GM12865 (cell line): ENCODE measurements at regions not wholly inside any gene's neighbourhood (a gene's known extent, or its start where the extent isn't known, plus 50 kb on each side); places are given as distances from the start of the nearest gene placed in this dataset.

Experiments
- DNase-seq: peaks from one replicate; pipeline ENCODE4 v3.0.0; 2010; ENCODE audit warnings: low read depth
- H3K4me3 ChIP-seq: 2 replicates; pipeline ENCODE4 v1.5.1; 2011; ENCODE audit warnings: mild to moderate bottlenecking, low read depth, low read length, control low read depth
- TF ChIP-seq, protein P1 (sequence below): IDR thresholded peaks from 2 replicates; pipeline ENCODE4 v1.5.1; 2011; ENCODE audit warnings: low read length, control low read depth, low read depth, inconsistent platforms; ENCODE audit not compliant: insufficient read depth; ENCODE audit errors: missing control alignments

DNA sequence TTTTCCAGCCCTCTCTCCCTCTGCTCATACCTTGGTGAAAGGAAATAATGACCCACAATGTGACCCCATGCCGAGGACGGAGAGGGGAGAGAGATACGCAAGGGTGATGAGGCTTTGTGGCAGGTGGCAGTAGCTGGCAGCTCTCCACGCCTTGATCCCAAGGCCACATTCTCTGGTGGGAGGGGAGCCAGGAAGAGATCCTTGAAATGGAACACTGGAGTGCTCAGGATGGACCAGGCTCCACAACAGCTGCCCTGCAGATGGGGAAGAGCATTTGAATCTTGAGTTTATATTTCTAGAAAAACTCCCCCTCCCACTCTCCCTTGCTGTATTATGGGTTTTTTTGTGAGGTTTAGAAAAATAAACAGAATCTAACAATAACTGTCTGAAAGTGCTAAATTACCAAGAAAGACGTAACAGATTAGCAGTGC lies 61.6 kb upstream of the CDON start:
- no peak overlapping the region for H3K4me3 ChIP-seq
- TF ChIP-seq, protein P1, sequence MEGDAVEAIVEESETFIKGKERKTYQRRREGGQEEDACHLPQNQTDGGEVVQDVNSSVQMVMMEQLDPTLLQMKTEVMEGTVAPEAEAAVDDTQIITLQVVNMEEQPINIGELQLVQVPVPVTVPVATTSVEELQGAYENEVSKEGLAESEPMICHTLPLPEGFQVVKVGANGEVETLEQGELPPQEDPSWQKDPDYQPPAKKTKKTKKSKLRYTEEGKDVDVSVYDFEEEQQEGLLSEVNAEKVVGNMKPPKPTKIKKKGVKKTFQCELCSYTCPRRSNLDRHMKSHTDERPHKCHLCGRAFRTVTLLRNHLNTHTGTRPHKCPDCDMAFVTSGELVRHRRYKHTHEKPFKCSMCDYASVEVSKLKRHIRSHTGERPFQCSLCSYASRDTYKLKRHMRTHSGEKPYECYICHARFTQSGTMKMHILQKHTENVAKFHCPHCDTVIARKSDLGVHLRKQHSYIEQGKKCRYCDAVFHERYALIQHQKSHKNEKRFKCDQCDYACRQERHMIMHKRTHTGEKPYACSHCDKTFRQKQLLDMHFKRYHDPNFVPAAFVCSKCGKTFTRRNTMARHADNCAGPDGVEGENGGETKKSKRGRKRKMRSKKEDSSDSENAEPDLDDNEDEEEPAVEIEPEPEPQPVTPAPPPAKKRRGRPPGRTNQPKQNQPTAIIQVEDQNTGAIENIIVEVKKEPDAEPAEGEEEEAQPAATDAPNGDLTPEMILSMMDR: no peak
- DNase-seq: no peak

DNA sequence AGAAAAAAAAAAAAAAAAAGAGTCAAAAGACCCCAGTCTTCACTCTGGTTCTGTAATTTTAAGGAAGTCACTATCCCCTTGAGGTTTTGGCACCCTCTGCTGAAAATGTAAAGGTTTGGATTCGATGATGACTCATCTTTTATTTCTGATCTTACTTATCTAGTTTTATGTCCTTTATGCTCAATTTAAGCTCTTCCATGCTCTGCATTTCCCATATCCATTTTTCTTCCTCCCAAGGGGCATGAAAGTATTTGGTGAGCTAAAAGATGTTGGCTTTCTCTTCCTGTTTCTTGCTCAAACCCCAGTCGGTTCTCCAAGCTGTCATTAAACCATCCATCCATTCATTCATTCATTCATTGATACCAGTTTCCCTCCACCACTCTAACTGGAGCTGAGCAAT lies 61.0 kb upstream of the CDON start:
- TF ChIP-seq, protein P1: no peak
- DNase-seq: no peak
- no peak overlapping the region for H3K4me3 ChIP-seq

DNA sequence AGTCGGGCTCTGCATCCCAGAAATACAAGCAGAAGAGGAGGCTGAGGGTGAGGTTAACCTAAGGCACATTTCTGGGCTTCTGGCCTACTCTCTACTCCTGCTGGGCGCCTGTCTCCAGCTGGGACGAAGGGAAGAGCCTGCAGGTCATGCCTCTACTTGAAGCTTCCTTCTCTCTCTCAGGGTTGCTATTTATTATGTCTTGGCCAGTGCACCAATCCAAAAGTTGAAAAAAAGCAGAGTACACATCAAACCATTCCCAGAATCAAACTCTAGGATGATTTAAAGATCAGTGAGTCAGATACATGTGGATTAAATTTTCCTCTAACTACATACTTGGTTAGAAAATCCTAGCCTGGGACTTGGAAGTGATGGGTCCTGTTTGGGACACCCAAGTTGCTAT lies 60.2 kb upstream of the CDON start:
- no peak overlapping the region for H3K4me3 ChIP-seq

DNA sequence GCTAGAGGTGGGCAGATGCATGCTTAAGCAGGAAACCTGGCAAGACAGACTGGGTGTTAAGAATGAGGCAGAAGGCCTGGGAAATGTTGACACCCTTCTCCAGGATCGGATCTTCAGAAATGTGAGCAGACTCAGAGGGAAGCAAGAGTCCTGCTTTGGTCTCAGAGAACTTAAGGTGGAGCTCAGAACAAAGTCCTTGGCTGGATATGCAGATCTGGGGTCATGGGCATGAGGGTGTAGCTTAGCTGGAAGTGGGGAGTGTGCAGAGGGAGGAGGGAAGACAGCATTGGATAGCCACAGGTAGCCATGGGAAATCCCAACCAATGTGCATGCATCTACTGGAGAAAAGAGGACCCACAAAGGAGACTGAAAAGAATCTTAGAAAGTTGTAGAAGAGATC lies 58.6 kb upstream of the CDON start:
- DNase-seq: no peak
- H3K4me3 ChIP-seq: no peak overlapping the region
- TF ChIP-seq, protein P1: no peak

More for the DNA sequence above, 60.2 kb upstream of the CDON start:
- DNase-seq: no peak
- TF ChIP-seq, protein P1: no peak

DNA sequence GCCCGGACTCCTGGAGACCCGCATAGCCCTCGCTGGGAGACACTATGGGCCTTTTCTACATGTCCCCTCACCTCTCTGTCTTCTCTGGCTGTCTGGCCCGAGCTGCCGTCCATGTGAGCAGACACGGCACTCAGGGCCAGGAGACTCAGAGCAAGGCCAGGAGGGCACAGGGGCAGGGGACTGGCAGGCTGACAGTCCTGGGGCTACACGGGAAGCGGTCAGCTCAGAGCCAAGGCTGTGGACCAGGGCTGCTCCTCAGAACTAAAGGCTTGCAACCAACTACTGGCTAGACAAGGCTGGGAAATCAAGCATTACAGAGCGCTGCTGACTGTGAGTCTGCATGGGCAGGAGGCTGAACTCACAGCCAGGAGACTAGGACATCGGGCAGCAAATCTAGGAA lies 56.1 kb upstream of the CDON start:
- H3K4me3 ChIP-seq: no peak overlapping the region
- TF ChIP-seq, protein P1: no peak
- no peak for DNase-seq

DNA sequence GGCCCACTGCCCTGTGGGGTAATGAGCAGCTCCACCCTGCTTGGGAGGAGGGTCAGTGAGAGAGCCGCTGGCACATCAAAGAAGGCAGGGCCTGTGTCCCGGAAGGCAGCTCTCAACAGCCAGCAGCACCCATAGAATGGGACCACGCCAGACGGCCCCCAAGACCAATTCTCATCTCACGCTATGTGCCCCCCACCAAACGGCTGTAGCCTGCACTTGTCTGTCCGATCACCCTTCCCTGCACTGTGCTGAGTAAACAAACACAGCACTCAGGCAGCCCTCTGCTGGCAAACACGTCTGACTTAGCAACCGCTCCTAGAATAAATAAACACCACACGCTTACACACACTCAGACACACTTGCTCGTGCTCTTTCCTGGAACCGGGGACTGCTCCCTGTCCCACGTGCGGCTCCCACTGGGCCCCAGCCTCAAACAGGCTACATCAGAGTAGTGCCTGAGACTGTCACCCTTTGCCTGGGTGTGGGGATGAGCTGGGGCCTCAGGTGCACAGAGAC lies 53.2 kb upstream of the CDON start:
- no peak for DNase-seq
- TF ChIP-seq, protein P1: no peak

DNA sequence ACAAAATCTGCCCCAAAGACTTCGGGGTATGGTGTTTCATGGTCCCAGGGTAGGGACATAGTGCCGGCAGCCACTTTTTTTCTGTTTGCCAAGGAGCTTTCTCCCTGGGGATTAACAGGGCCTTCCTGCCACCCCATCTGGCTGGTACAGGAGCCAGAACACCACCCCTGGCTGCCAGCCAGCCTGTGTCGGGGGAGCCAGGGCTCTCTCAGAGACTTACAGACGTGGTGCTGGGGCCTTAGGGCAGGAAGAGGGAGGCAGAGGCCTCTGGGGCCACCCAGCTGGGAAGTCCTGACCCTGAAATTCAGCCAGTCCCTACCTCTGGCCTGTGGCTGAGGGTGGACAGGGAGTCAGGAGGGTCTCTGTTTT lies 52.4 kb upstream of the CDON start:
- TF ChIP-seq, protein P1: no peak
- no peak for DNase-seq
- H3K4me3 ChIP-seq: no peak overlapping the region

More for the DNA sequence above, 53.2 kb upstream of the CDON start:
- no peak overlapping the region for H3K4me3 ChIP-seq
